Mesenchymal stem cell (in vitro differentiated cells and primary cell): ENCODE measurements at regions not wholly inside any gene's neighbourhood (a gene's known extent, or its start where the extent isn't known, plus 50 kb on each side); places are given as distances from the start of the nearest gene placed in this dataset.

ENCODE experiments used
- DNase-seq: peaks from one replicate; pipeline ENCODE4 v3.0.0-alpha.2; 2013
- H2AFZ ChIP-seq: one replicate; pipeline ENCODE4 v1.6.1; 2013; ENCODE audit warnings: low read depth, mild to moderate bottlenecking, control low read depth, inconsistent platforms, low read length, moderate library complexity
- H2AK5ac ChIP-seq: 2 replicates; pipeline ENCODE4 v1.6.1; 2013; ENCODE audit warnings: low read length, moderate library complexity, mild to moderate bottlenecking, inconsistent platforms; ENCODE audit not compliant: severe bottlenecking
- H2BK120ac ChIP-seq: one replicate; pipeline ENCODE4 v1.6.1; 2013; ENCODE audit warnings: low read depth, mild to moderate bottlenecking, inconsistent platforms, low read length, moderate library complexity
- H2BK12ac ChIP-seq, 2 experiments: one replicate each; pipeline ENCODE4 v1.6.1; 2013; ENCODE audit warnings: inconsistent platforms in 2 of 2, low read length in 2 of 2, mild to moderate bottlenecking in 2 of 2, moderate library complexity in 2 of 2, control low read depth in 1 of 2
- H2BK15ac ChIP-seq: one replicate; pipeline ENCODE4 v1.6.1; 2013; ENCODE audit warnings: mild to moderate bottlenecking, low read depth, inconsistent platforms; ENCODE audit not compliant: poor library complexity, severe bottlenecking
- H2BK5ac ChIP-seq: 2 replicates; pipeline ENCODE4 v1.6.1; 2013; ENCODE audit warnings: low read depth, mild to moderate bottlenecking, low read length, control low read depth, inconsistent platforms; ENCODE audit not compliant: poor library complexity, severe bottlenecking
- H3K14ac ChIP-seq, 2 experiments: one replicate each; pipeline ENCODE4 v1.6.1; 2013; ENCODE audit warnings: inconsistent platforms in 2 of 2, low read length in 2 of 2, control low read depth in 1 of 2, mild to moderate bottlenecking in 1 of 2, moderate library complexity in 1 of 2
- H3K18ac ChIP-seq, 2 experiments: one replicate each; pipeline ENCODE4 v1.6.1; 2013; ENCODE audit warnings: inconsistent platforms in 2 of 2, low read length in 2 of 2, control low read depth in 1 of 2, low read depth in 1 of 2, mild to moderate bottlenecking in 1 of 2
- H3K23ac ChIP-seq, 2 experiments: one replicate each; pipeline ENCODE4 v1.6.1; 2013; ENCODE audit warnings: inconsistent platforms in 2 of 2, low read length in 2 of 2, mild to moderate bottlenecking in 2 of 2, moderate library complexity in 2 of 2, control low read depth in 1 of 2
- H3K27ac ChIP-seq: 2 replicates; pipeline ENCODE4 v1.5.1; 2013; ENCODE audit warnings: mild to moderate bottlenecking, moderate library complexity, low read length, control low read depth, inconsistent platforms; ENCODE audit not compliant: poor library complexity, severe bottlenecking
- H3K27me3 ChIP-seq, 2 experiments: 2 replicates each; pipeline versions ENCODE4 v1.6.1 to v1.7.0; 2013; ENCODE audit warnings: low read length in 2 of 2, mild to moderate bottlenecking in 2 of 2, moderate library complexity in 2 of 2, control low read depth in 1 of 2, inconsistent platforms in 1 of 2; ENCODE audit not compliant: control insufficient read depth in 1 of 2, insufficient read depth in 1 of 2
- H3K36me3 ChIP-seq, 2 experiments: 2 replicates each; pipeline versions ENCODE4 v1.6.1 to v1.7.0; 2013; ENCODE audit warnings: low read length in 2 of 2, control low read depth in 1 of 2, inconsistent platforms in 1 of 2, low read depth in 1 of 2, mild to moderate bottlenecking in 1 of 2; ENCODE audit not compliant: insufficient read depth in 2 of 2, control insufficient read depth in 1 of 2
- H3K4ac ChIP-seq, 2 experiments: one replicate each; pipeline ENCODE4 v1.6.1; 2013; ENCODE audit warnings: inconsistent platforms in 2 of 2, low read length in 2 of 2, mild to moderate bottlenecking in 2 of 2, moderate library complexity in 2 of 2, control low read depth in 1 of 2, low read depth in 1 of 2
- H3K4me1 ChIP-seq: 2 replicates; pipeline ENCODE4 v1.6.1; 2013; ENCODE audit warnings: low read depth, low read length, control low read depth; ENCODE audit not compliant: control insufficient read depth, insufficient read depth
- H3K4me2 ChIP-seq: 2 replicates; pipeline ENCODE4 v1.6.1; 2013; ENCODE audit warnings: low read length, mild to moderate bottlenecking, inconsistent platforms; ENCODE audit not compliant: poor library complexity, severe bottlenecking
- H3K4me3 ChIP-seq, 2 experiments: 2 replicates each; pipeline versions ENCODE4 v1.5.1 to v1.7.0; 2013; ENCODE audit warnings: low read length in 2 of 2, mild to moderate bottlenecking in 2 of 2, control low read depth in 1 of 2, low read depth in 1 of 2; ENCODE audit not compliant: insufficient read depth in 1 of 2
- H3K79me1 ChIP-seq: replicated peaks from 2 replicates; pipeline ENCODE4 v1.6.1; 2013; ENCODE audit warnings: mild to moderate bottlenecking, control low read depth, low read length, inconsistent platforms; ENCODE audit not compliant: poor library complexity, severe bottlenecking
- H3K9ac ChIP-seq: 2 replicates; pipeline ENCODE4 v1.7.0; 2013; ENCODE audit warnings: mild to moderate bottlenecking, low read length, moderate library complexity
- H3K9me3 ChIP-seq: 2 replicates; pipeline ENCODE4 v1.7.0; 2013; ENCODE audit warnings: mild to moderate bottlenecking, low read length; ENCODE audit not compliant: control insufficient read depth
- H4K8ac ChIP-seq: one replicate; pipeline ENCODE4 v1.6.1; 2013; ENCODE audit warnings: inconsistent platforms, mild to moderate bottlenecking, low read length, moderate library complexity
- H4K91ac ChIP-seq: one replicate; pipeline ENCODE4 v1.6.1; 2013; ENCODE audit warnings: mild to moderate bottlenecking, low read length, inconsistent platforms
- WGBS: methylation state at CpG from one replicate; pipeline ENCODE4 v1.1.7; 2013; ENCODE audit warnings: mixed read lengths; 5-methylcytosine and 5-hydroxymethylcytosine counted together

- Histone ChIP-seq H4K91ac (no peak overlapping the region), H3K9ac (no peak overlapping the region), H2BK15ac (no peak overlapping the region), H3K4ac (no peak overlapping the region), H3K23ac (no peak overlapping the region), H3K9me3 (no peaks in the 10 kb centered on the region), H3K18ac (no peak overlapping the region), H3K36me3 (no peaks in the 10 kb centered on the region), H3K4me3 (no peak overlapping the region), H2BK120ac (no peak overlapping the region), H2BK5ac (no peak overlapping the region), H3K79me1 (no peaks in the 10 kb centered on the region), H3K27ac (no peak overlapping the region), H3K14ac (no peak overlapping the region), H4K8ac (no peak overlapping the region), H2BK12ac (no peak overlapping the region), H2AK5ac (no peak overlapping the region), H3K4me1 (no peaks in the 10 kb centered on the region), H2AFZ (no peak overlapping the region), H3K4me2 (no peak overlapping the region), H3K27me3 (no peaks in the 10 kb centered on the region)
- no peak for DNase-seq
- no CpG with 5 or more reads among the region's 1 CpG for WGBS
Observed at GRCh38 chr18:52216666-52217065, 123.3 kb upstream of the DCC start.

GRCh38 chr18:52219102-52219501 is 120.9 kb upstream of the DCC start:
- Histone ChIP-seq H3K27me3 (no peaks in the 10 kb centered on the region), H3K9ac (no peak overlapping the region), H3K23ac (no peak overlapping the region), H3K18ac (no peak overlapping the region), H2BK12ac (no peak overlapping the region), H4K8ac (no peak overlapping the region), H2AFZ (no peak overlapping the region), H3K27ac (no peak overlapping the region), H3K14ac (no peak overlapping the region), H3K79me1 (no peaks in the 10 kb centered on the region), H2BK5ac (no peak overlapping the region), H3K9me3 (no peaks in the 10 kb centered on the region), H2AK5ac (no peak overlapping the region), H3K4me1 (no peaks in the 10 kb centered on the region), H3K4me2 (no peak overlapping the region), H2BK15ac (no peak overlapping the region), H2BK120ac (no peak overlapping the region), H3K4me3 (no peak overlapping the region), H3K4ac (no peak overlapping the region), H4K91ac (no peak overlapping the region), H3K36me3 (no peaks in the 10 kb centered on the region)
- WGBS = no CpG with 5 or more reads among the region's 3 CpGs
- DNase-seq = no peak

GRCh38 chr18:52220062-52220591 is 119.9 kb upstream of the DCC start:
- H3K4ac ChIP-seq = no peak overlapping the region
- no peak overlapping the region for H3K4me3 ChIP-seq
- H3K79me1 ChIP-seq = no peaks in the 10 kb centered on the region
- no peak overlapping the region for H4K91ac ChIP-seq
- H2BK12ac ChIP-seq = no peak overlapping the region
- 73% methylated on average over 1 of the region's 1 CpG for WGBS
- H3K36me3 ChIP-seq = no peaks in the 10 kb centered on the region
- no peak overlapping the region for H3K18ac ChIP-seq
- no peaks in the 10 kb centered on the region for H3K9me3 ChIP-seq
- no peak overlapping the region for H2BK5ac ChIP-seq
- DNase-seq = no peak
- no peak overlapping the region for H3K9ac ChIP-seq
- no peaks in the 10 kb centered on the region for H3K27me3 ChIP-seq
- H4K8ac ChIP-seq = no peak overlapping the region
- H3K4me2 ChIP-seq = no peak overlapping the region
- no peak overlapping the region for H2BK15ac ChIP-seq
- H3K4me1 ChIP-seq = no peaks in the 10 kb centered on the region
- H3K14ac ChIP-seq = no peak overlapping the region
- H2AK5ac ChIP-seq = no peak overlapping the region
- H2BK120ac ChIP-seq = no peak overlapping the region
- no peak overlapping the region for H2AFZ ChIP-seq
- H3K23ac ChIP-seq = no peak overlapping the region
- H3K27ac ChIP-seq = no peak overlapping the region

- Histone ChIP-seq H2BK12ac (no peak overlapping the region), H3K4me3 (no peak overlapping the region), H4K91ac (no peak overlapping the region), H2AFZ (no peak overlapping the region), H2BK5ac (no peak overlapping the region), H3K36me3 (no peaks in the 10 kb centered on the region), H3K27me3 (no peaks in the 10 kb centered on the region), H2BK120ac (no peak overlapping the region), H3K4ac (no peak overlapping the region), H3K4me2 (no peak overlapping the region), H2AK5ac (no peak overlapping the region), H3K9ac (no peak overlapping the region), H3K79me1 (no peaks in the 10 kb centered on the region), H2BK15ac (no peak overlapping the region), H3K27ac (no peak overlapping the region), H3K4me1 (no peaks in the 10 kb centered on the region), H3K14ac (no peak overlapping the region), H3K18ac (no peak overlapping the region), H3K23ac (no peak overlapping the region), H3K9me3 (no peaks in the 10 kb centered on the region), H4K8ac (no peak overlapping the region)
- DNase-seq = no peak
- WGBS = 72% methylated on average over 2 of the region's 2 CpGs
Observed at GRCh38 chr18:52222211-52222610, 117.8 kb upstream of the DCC start.
